GM12873 (cell line): ENCODE measurements at regions not wholly inside any gene's neighbourhood (a gene's known extent, or its start where the extent isn't known, plus 50 kb on each side); places are given as distances from the start of the nearest gene placed in this dataset.

ENCODE experiments used
- CTCF ChIP-seq: IDR thresholded peaks from 2 replicates; pipeline ENCODE4 v1.5.1; 2012; ENCODE audit warnings: low read depth, mild to moderate bottlenecking, moderate library complexity, low read length, control low read depth; ENCODE audit not compliant: insufficient read depth; ENCODE audit errors: missing control alignments

GRCh38 chr2:217740756-217741155 is 262.0 kb downstream of the TNS1 start:
- TF ChIP-seq CTCF: no peak

GRCh38 chr2:217740178-217740577 is 262.6 kb downstream of the TNS1 start:
- no peak for TF ChIP-seq CTCF

GRCh38 chr2:217739741-217740140 is 263.1 kb downstream of the TNS1 start:
- no peak for TF ChIP-seq CTCF

GRCh38 chr2:217738061-217738460 is 264.7 kb downstream of the TNS1 start:
- TF ChIP-seq CTCF: no peak

- no peak for TF ChIP-seq CTCF
These were observed 265.8 kb downstream of the TNS1 start for GRCh38 chr2:217736776-217737550.

- no peak for TF ChIP-seq CTCF
These were observed 266.9 kb downstream of the TNS1 start for GRCh38 chr2:217735899-217736298.

- no peak for TF ChIP-seq CTCF
These were observed 267.8 kb downstream of the TNS1 start for GRCh38 chr2:217735034-217735433.
